ENCODE measurements at regions not wholly inside any gene's neighbourhood (a gene's known extent, or its start where the extent isn't known, plus 50 kb on each side); places are given as distances from the start of the nearest gene placed in this dataset.

DNA sequence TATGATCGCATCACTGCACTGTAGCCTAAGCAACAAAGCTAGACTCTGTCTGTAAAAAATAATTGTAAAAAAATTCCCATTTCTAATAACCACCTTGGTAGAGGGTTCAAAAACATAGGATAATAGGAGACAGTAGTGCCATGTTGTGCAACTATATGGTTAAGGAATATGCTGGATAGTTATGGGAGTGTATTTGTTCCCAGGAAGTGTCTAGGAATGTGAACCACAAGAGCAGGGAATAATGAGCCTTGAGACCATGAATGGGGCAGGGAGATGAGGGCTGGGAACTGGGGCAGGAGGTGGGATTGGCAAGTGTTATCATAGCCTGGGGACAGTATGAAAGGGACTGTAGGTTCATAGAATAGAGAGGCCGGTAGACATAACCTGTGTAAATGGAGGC is 50.4 kb downstream of the RUSC2 start:
- no peak for DNase-seq

DNA sequence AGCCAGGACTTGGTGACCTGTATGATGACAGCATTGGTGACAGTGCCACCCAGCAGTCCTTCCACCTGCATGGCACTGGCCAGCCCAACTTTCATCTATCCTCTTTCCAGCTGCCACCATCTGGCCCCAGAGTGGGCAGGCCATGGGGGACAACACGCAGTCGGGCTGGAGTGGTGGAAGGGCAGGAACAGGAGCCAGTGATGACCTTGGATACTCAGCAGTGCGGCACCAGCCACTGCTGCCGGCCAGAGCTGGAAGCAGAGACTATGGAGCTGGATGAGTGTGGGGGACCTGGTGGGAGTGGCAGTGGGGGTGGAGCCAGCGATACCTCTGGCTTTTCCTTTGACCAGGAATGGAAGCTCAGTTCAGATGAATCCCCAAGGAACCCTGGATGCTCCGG is 56.9 kb downstream of the RUSC2 start:
- DNase-seq, result no peak

DNA sequence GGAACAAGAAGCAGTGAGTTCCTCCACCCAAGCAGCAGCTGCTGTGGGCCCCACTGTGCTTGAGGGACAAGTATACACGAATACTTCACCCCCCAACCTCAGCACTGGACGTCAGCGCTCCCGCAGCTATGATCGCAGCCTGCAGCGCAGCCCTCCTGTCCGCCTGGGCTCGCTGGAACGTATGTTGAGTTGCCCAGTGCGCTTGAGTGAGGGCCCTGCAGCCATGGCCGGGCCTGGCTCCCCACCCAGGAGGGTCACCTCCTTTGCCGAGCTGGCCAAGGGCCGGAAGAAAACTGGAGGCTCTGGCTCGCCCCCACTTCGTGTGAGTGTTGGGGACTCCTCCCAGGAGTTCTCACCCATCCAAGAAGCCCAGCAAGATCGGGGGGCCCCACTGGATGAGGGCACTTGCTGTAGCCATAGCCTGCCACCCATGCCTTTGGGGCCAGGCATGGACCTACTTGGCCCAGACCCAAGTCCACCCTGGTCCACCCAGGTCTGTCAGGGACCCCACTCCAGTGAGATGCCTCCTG is 57.1 kb upstream of the TESK1 start:
- DNase-seq, result no peak

DNA sequence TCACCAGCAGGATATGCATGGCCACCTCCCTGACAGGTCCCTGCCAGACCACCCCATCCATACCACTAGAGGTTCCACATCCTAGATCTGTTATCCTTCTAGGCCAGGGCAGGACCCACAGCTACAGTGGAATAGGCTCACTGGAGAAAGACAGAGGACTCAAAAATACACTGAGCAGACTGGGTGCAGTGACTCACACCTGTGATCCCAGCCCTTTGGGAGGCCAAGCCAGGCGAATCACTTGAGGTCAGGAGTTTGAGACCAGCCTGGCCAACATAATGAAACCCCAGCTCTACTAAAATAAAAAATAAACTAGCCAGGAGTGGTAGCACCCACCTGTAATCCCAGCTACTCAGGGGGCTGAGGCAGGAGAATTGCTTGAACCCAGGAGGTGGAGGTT is 56.5 kb upstream of the TESK1 start:
- DNase-seq, result no peak

DNA sequence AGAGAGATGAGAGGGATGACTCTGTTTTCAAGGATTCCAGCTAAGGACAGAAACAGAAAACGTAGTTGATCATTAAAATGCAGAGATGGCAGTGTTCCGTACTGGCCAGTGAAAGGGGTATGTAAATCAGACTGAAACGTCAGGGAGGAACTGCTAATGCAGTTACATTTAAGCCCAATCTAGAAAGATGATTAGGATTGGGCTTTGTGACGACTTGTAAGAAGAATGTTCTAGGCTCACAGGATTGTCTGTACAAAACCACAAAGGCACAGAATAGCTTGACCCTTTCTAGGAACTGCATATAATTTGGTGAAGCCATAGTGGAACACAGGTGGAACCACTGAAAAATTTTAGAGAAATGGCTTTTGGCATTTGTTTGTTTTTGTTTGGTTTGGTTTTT is 55.6 kb upstream of the TESK1 start:
- no peak for DNase-seq

DNA sequence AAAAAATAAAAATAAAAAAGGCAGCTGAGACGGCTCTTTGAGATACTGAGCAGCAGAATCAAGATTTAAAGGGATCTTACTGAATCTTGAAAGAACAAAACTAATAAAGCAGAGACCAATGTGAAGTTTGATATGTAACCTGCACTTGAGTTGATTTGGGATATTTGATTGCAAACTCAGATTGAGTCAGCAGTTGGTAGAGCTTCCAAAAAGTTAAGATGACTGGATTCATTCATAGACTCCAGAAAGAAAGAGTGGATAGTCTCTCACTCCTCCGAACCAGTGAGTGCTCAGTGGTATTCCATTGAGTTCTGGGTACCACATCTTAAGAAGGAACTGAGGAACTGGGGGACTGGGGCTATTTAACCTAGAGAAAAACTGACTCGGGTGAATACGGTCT is 52.7 kb upstream of the TESK1 start:
- DNase-seq, result no peak

DNA sequence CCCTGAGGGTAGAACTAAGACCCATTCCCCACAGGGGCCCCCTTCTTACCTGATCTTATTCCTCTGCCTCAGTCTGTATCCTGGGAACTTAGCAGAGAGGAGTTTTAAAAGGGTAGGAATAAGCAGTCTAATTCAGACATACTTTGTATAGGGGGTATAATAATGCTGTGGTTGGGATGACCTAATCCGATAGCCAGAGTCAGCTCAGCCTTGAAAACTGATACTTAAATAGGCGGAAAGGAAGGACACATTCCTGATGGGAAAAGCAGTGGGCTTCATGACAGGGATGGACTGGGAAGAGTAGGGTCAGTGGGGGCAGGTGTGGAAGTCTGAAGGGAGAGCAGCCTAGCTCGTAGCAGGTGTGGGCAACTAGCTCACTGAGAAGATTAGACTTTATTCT is 52.2 kb upstream of the TESK1 start:
- no peak for DNase-seq

DNA sequence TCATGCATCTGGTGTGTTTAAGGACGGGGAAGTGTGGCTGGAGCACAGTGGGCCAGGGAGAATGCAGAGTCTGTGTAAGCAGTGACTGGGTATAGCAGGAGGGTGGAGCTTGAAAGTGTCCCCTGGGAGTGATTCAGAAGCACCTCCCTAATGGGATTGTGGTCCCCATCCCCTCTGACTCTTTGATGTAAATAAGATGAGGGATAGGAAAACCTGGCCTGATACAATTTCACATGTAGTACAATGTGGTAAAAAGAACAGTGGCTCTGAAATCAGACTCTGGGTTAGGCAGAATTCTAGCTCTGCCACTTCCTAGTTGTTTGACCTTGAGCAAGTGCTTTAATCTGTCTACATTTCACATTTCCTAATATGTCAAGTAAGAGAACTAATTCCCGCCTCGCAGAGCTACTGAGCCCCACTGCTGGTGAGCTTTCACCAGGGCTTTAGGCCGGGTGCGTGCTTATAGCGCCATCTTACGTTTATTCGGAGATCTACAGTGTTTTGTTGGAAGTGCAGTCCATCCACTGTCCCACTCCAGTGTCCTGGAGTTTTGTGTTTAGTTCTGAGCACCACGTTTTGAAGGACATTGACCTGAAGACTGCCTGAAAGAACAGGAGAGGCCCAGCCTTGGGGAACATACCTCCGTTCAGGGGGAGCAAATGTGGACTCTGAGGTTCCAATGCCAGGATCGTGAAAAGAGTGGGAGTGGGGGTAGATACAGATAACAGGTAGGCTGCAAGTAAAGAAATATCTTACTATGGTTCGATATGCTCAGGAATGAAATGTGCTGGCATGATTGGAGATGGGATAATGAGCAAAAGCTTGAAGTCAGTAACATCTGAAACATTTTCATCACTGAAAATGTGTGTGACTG is 51.2 kb upstream of the TESK1 start:
- peak; percentile 90 to 92 for DNase-seq

DNA sequence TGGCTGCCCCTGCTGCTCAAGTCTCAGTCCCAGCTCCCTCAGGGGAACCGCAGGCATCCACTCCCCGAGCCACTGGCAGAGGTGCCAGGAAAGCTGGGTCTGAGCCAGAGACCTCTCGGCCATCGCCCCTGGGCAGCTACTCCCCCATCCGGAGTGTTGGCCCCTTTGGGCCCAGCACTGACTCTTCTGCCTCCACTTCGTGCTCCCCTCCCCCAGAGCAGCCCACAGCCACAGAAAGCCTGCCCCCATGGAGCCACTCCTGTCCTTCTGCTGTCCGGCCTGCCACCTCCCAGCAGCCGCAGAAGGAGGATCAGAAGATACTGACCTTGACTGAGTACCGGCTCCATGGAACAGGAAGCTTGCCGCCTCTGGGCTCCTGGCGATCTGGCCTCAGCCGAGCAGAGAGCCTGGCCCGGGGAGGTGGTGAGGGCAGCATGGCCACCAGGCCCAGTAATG is 49.8 kb upstream of the TESK1 start:
- no peak for DNase-seq
